NCI-H748 (cell line): ENCODE measurements at regions not wholly inside any gene's neighbourhood (a gene's known extent, or its start where the extent isn't known, plus 50 kb on each side); places are given as distances from the start of the nearest gene placed in this dataset.
"Not testable (repeated sequence)": the region's sequence is repeated elsewhere in the genome, so short reads cannot be mapped to it uniquely, and the experiment has no call there.

Source experiments
- DNase-seq: peaks from one replicate; lab custom pipeline; 2025; ENCODE audit not compliant: unreplicated experiment; lab: John Stamatoyannopoulos, UW

GRCh38 chr11:23923357-23923756 lies 573.5 kb upstream of the LUZP2 start:
- DNase-seq = no peak

- DNase-seq = no peak
Measured at GRCh38 chr11:23924226-23924625, 572.6 kb upstream of the LUZP2 start.

- DNase-seq = no peak
Measured at GRCh38 chr11:23931443-23931842, 565.4 kb upstream of the LUZP2 start.

- DNase-seq = no peak
Measured at GRCh38 chr11:23932485-23932898, 564.4 kb upstream of the LUZP2 start.

- no peak for DNase-seq
Measured at GRCh38 chr11:23933721-23934120, 563.1 kb upstream of the LUZP2 start.

- not testable (repeated sequence) for DNase-seq
Measured at GRCh38 chr11:23934671-23935270, 562.1 kb upstream of the LUZP2 start.

GRCh38 chr11:23942117-23942815 lies 554.6 kb upstream of the LUZP2 start:
- DNase-seq = not testable (repeated sequence)

- no peak for DNase-seq
Measured at GRCh38 chr11:23944923-23945322, 551.9 kb upstream of the LUZP2 start.

- no peak for DNase-seq
Measured at GRCh38 chr11:23947883-23948282, 549.0 kb upstream of the LUZP2 start.

GRCh38 chr11:23948851-23949250 lies 548.0 kb upstream of the LUZP2 start:
- DNase-seq = no peak

GRCh38 chr11:23953951-23954710 lies 542.7 kb upstream of the LUZP2 start:
- no peak for DNase-seq

- DNase-seq = no peak
Measured at GRCh38 chr11:23954730-23955129, 542.1 kb upstream of the LUZP2 start.

GRCh38 chr11:23956586-23956985 lies 540.3 kb upstream of the LUZP2 start:
- DNase-seq = no peak

GRCh38 chr11:23957314-23957713 lies 539.5 kb upstream of the LUZP2 start:
- DNase-seq = no peak

GRCh38 chr11:23959462-23959861 lies 537.4 kb upstream of the LUZP2 start:
- no peak for DNase-seq

- no peak for DNase-seq
Measured at GRCh38 chr11:23961503-23962338, 535.1 kb upstream of the LUZP2 start.

- DNase-seq = no peak
Measured at GRCh38 chr11:23973244-23973643, 523.6 kb upstream of the LUZP2 start.

- DNase-seq = no peak
Measured at GRCh38 chr11:23974051-23974450, 522.8 kb upstream of the LUZP2 start.

GRCh38 chr11:23974601-23975000 lies 522.3 kb upstream of the LUZP2 start:
- DNase-seq = no peak

- DNase-seq = no peak
Measured at GRCh38 chr11:23976426-23976825, 520.4 kb upstream of the LUZP2 start.

GRCh38 chr11:23976841-23977271 lies 520.0 kb upstream of the LUZP2 start:
- no peak for DNase-seq
